GM23248 (cell line): ENCODE measurements at regions not wholly inside any gene's neighbourhood (a gene's known extent, or its start where the extent isn't known, plus 50 kb on each side); places are given as distances from the start of the nearest gene placed in this dataset.

Source experiments
- DNase-seq: peaks from one replicate; pipeline ENCODE4 v3.0.0-alpha.2; 2015
- H2AFZ ChIP-seq: fragments of 200-600 bp; sonication (generic); 2 replicates; pipeline ENCODE4 v1.6.1; 2016; ENCODE audit warnings: antibody characterized with exemption
- H3F3A ChIP-seq: fragments of 200-600 bp; sonication (generic); 2 replicates; pipeline ENCODE4 v1.6.1; 2016; ENCODE audit warnings: mild to moderate bottlenecking, antibody characterized with exemption, mixed run types; ENCODE audit not compliant: insufficient read depth
- H3K27ac ChIP-seq: fragments of 200-600 bp; sonication (generic); 2 replicates; pipeline ENCODE4 v1.5.1; 2016; ENCODE audit warnings: mild to moderate bottlenecking
- H3K27me3 ChIP-seq: fragments of 200-600 bp; sonication (generic); replicated peaks from 2 replicates; pipeline ENCODE4 v1.6.1; 2016; ENCODE audit warnings: mild to moderate bottlenecking; ENCODE audit not compliant: insufficient read depth
- H3K36me3 ChIP-seq: fragments of 200-600 bp; sonication (generic); 2 replicates; pipeline ENCODE4 v1.6.1; 2016; ENCODE audit warnings: low read depth, mild to moderate bottlenecking
- H3K4me1 ChIP-seq: fragments of 200-600 bp; sonication (generic); 2 replicates; pipeline ENCODE4 v1.6.1; 2016; ENCODE audit warnings: mild to moderate bottlenecking; ENCODE audit not compliant: insufficient read depth
- H3K4me2 ChIP-seq: fragments of 200-600 bp; sonication (generic); one replicate; pipeline ENCODE4 v1.6.1; 2016; ENCODE audit warnings: mild to moderate bottlenecking; ENCODE audit not compliant: unreplicated experiment
- H3K4me3 ChIP-seq: fragments of 200-600 bp; sonication (generic); 2 replicates; pipeline ENCODE4 v1.5.1; 2016; ENCODE audit warnings: mild to moderate bottlenecking
- H3K79me2 ChIP-seq: fragments of 200-600 bp; sonication (generic); 2 replicates; pipeline ENCODE4 v1.6.1; 2016; ENCODE audit warnings: mild to moderate bottlenecking; ENCODE audit not compliant: insufficient read depth
- H3K9ac ChIP-seq: fragments of 200-600 bp; sonication (generic); 2 replicates; pipeline ENCODE4 v1.6.1; 2016; ENCODE audit warnings: mild to moderate bottlenecking
- H3K9me2 ChIP-seq: fragments of 200-600 bp; sonication (generic); 2 replicates; pipeline ENCODE4 v1.6.1; 2016; ENCODE audit warnings: mixed run types, mild to moderate bottlenecking, moderate library complexity; ENCODE audit not compliant: insufficient read depth
- H3K9me3 ChIP-seq: fragments of 200-600 bp; sonication (generic); one replicate; pipeline ENCODE4 v1.6.1; 2017; ENCODE audit warnings: low read depth
- H4K20me1 ChIP-seq: fragments of 200-600 bp; sonication (generic); 2 replicates; pipeline ENCODE4 v1.6.0; 2016; ENCODE audit not compliant: insufficient read depth
- EZH2 ChIP-seq: fragments of 200-600 bp; sonication (generic); IDR thresholded peaks from 2 replicates; pipeline ENCODE4 v1.6.1; 2018; ENCODE audit warnings: antibody characterized with exemption, mild to moderate bottlenecking; ENCODE audit not compliant: insufficient read depth, poor library complexity, severe bottlenecking
- EZH2phosphoT487 ChIP-seq: fragments of 200-600 bp; sonication (generic); IDR thresholded peaks from 2 replicates; pipeline ENCODE4 v1.6.1; 2018; ENCODE audit warnings: antibody characterized with exemption, moderate library complexity, mild to moderate bottlenecking, low read depth; ENCODE audit not compliant: insufficient read depth
- WGBS, 2 experiments: methylation state at CpG; one replicate each; pipeline ENCODE4 v1.1.6; 2015 to 2017; ENCODE audit warnings: low lambda C conversion rate in 2 of 2, low coverage in 1 of 2; ENCODE audit errors: missing lambda C conversion rate in 2 of 2; 5-methylcytosine and 5-hydroxymethylcytosine counted together
- in situ Hi-C: fragments of 300-500 bp; cut with MboI; formaldehyde crosslinking; loops from 2 replicates; pipeline ENCODE4 v1.15.0; 2020

DNA sequence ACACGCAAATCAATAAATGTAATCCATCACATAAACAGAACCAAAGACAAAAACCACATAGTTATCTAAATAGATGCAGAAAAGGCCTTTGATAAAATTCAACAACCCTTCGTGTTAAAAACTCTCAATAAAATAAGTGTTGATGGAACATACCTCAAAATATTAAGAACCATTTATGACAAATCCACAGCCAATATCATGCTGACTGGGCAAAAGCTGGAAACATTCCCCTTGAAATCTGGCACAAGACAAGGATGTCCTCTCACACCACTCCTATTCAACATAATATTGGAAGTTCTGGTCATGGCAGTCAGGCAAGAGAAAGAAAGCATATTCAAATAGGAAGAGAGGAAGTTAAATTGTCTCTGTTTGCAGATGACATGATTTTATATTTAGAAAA is 1946.3 kb upstream of the CDH9 start:
- Histone ChIP-seq H3K9me3 (no peaks in the 10 kb centered on the region), H3K9ac (no peak overlapping the region), H3K4me2 (no peak overlapping the region), H3K27me3 (no peaks in the 10 kb centered on the region), H3K4me3 (no peak overlapping the region), H2AFZ (no peak overlapping the region), H3F3A (no peaks in the 10 kb centered on the region), H3K27ac (no peak overlapping the region), H4K20me1 (no peaks in the 10 kb centered on the region), H3K9me2 (no peaks in the 10 kb centered on the region), H3K4me1 (no peaks in the 10 kb centered on the region), H3K79me2 (no peaks in the 10 kb centered on the region), H3K36me3 (no peaks in the 10 kb centered on the region)
- WGBS, 2 experiments: 6 to 7% methylated on average over 2 of the region's 2 CpGs
- DNase-seq: no peak
- no peak for TF ChIP-seq EZH2phosphoT487
- TF ChIP-seq EZH2: no peak
- in situ Hi-C loops: no loop called here

DNA sequence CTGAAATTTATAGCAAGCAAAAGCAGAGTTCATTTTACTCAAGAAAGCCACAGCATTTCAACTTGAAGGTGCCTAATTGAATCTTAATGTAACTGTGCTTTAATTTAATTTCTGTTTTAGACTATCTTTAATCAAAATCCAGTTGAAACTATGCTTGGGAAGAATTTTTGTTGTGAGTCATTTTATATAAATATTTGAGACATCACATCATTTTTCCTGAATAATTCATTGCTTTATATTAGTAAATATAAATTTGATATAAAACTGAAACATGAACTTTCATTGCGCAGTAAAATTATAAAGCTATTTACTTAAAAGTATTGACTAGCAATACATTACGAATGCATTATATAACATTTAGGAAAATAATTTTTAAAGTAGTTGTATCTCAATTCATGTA is 1937.1 kb upstream of the CDH9 start:
- Histone ChIP-seq H3K9ac (no peak overlapping the region), H3K9me3 (no peaks in the 10 kb centered on the region), H4K20me1 (no peaks in the 10 kb centered on the region), H3K4me1 (no peaks in the 10 kb centered on the region), H3K79me2 (no peaks in the 10 kb centered on the region), H3K27me3 (no peaks in the 10 kb centered on the region), H3K27ac (no peak overlapping the region), H3K4me3 (no peak overlapping the region), H3K36me3 (no peaks in the 10 kb centered on the region), H3K4me2 (no peak overlapping the region), H3F3A (no peaks in the 10 kb centered on the region), H2AFZ (no peak overlapping the region), H3K9me2 (no peaks in the 10 kb centered on the region; the same call in 1 of the 2 replicates)
- in situ Hi-C loops: no loop called here
- 41 to 47% methylated on average over 2 of the region's 2 CpGs for WGBS, 2 experiments
- DNase-seq: no peak
- TF ChIP-seq EZH2: no peak
- no peak for TF ChIP-seq EZH2phosphoT487

DNA sequence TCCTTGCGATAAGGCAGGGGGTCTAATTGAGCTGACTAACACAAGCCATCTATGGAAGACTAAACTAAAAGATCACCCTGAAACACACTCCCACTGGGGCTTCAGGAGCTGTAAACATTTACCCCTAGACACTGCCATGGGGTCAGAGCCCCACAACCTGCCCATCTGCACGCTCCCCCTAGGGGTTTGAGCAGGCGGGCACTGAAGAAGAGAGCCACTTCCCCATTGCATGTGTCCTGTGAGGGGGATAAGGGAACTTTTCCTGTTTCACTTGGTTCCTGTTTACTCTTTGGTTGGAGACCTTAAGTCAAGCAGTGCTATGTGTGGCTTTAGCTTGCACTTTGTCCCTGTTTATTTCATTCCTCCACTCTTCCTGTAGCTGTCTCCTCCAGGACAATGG is 1929.5 kb upstream of the CDH9 start:
- Histone ChIP-seq H3K9ac (no peak overlapping the region), H3K9me2 (no peaks in the 10 kb centered on the region; the same call in 1 of the 2 replicates), H3K4me1 (no peaks in the 10 kb centered on the region), H3K27me3 (no peaks in the 10 kb centered on the region), H4K20me1 (no peaks in the 10 kb centered on the region), H3K36me3 (no peaks in the 10 kb centered on the region), H3K79me2 (no peaks in the 10 kb centered on the region), H3F3A (no peaks in the 10 kb centered on the region), H3K9me3 (no peaks in the 10 kb centered on the region), H3K4me2 (no peak overlapping the region), H2AFZ (no peak overlapping the region), H3K27ac (no peak overlapping the region), H3K4me3 (no peak overlapping the region)
- TF ChIP-seq EZH2 (no peak), EZH2phosphoT487 (no peak)
- 38 to 43% methylated on average over 3 of the region's 3 CpGs for WGBS, 2 experiments
- DNase-seq: no peak
- in situ Hi-C loops: no loop called here

DNA sequence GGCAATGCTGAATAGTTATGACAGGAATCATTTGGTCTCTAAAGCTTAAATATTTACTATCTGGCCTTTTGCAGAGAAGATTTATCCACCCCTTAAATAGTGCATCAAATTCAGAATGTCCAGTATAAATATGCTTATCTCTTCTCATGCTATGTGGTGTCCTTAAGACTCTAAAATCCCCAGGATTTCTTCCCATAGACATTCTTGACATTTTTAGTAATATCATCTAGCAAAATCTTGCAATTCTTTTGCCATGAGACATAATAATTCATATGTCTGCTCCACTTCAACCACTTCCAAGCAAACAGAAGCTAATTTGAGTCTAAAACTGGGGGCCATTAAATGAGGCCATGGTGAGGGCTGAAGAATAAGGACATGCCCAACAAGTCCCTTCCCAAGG is 1923.4 kb upstream of the CDH9 start:
- H3F3A ChIP-seq: no peaks in the 10 kb centered on the region
- H3K9me2 ChIP-seq: no peaks in the 10 kb centered on the region
- H3K4me3 ChIP-seq: no peak overlapping the region
- no peak overlapping the region for H3K9ac ChIP-seq
- H3K36me3 ChIP-seq: no peaks in the 10 kb centered on the region
- no peak for DNase-seq
- no peak overlapping the region for H2AFZ ChIP-seq
- H3K4me1 ChIP-seq: no peaks in the 10 kb centered on the region
- no peaks in the 10 kb centered on the region for H3K79me2 ChIP-seq
- H3K9me3 ChIP-seq: no peaks in the 10 kb centered on the region
- no peak overlapping the region for H3K4me2 ChIP-seq
- no peaks in the 10 kb centered on the region for H3K27me3 ChIP-seq
- H3K27ac ChIP-seq: no peak overlapping the region
- in situ Hi-C loops: no loop called here
- no peak for TF ChIP-seq EZH2phosphoT487
- no peaks in the 10 kb centered on the region for H4K20me1 ChIP-seq

DNA sequence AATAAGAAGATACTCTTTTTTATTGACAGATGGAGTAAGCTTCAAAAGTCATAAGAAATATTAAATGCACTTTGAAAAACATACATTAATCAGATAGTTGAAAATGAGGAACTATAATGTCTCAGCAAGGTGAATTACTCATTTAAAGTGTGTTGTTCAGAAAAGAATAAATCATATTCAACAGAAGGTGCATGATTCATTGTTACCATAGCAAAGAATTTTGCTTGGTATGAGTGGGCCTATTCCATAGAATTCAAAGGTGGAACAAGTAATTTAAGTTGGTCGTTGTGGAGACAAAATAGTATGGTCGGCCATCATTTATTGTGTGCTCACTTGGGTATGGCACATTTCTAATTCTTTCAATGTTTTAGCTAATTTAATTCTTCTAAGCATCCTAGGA is 1920.2 kb upstream of the CDH9 start:
- in situ Hi-C loops: no loop called here
- no peak overlapping the region for H3K27ac ChIP-seq
- WGBS, 2 experiments: 6 to 19% methylated on average over 2 of the region's 2 CpGs
- no peaks in the 10 kb centered on the region for H3F3A ChIP-seq
- H3K79me2 ChIP-seq: no peaks in the 10 kb centered on the region
- no peaks in the 10 kb centered on the region for H3K27me3 ChIP-seq
- no peak overlapping the region for H3K4me2 ChIP-seq
- H3K4me1 ChIP-seq: no peaks in the 10 kb centered on the region
- TF ChIP-seq EZH2 (no peak), EZH2phosphoT487 (no peak)
- H3K9me3 ChIP-seq: no peaks in the 10 kb centered on the region
- H3K4me3 ChIP-seq: no peak overlapping the region
- DNase-seq: no peak
- no peaks in the 10 kb centered on the region for H3K9me2 ChIP-seq
- H3K9ac ChIP-seq: no peak overlapping the region
- H4K20me1 ChIP-seq: no peaks in the 10 kb centered on the region
- H2AFZ ChIP-seq: no peak overlapping the region
- H3K36me3 ChIP-seq: no peaks in the 10 kb centered on the region
